ENCODE measurements at regions not wholly inside any gene's neighbourhood (a gene's known extent, or its start where the extent isn't known, plus 50 kb on each side); places are given as distances from the start of the nearest gene placed in this dataset.

GRCh38 chr12:75863533-75863932 lies 168.0 kb downstream of the PHLDA1 start:
- no peak for TF ChIP-seq ZNF324 (CRISPR knock-in tag; IDR thresholded peaks at IDR 0.05)
- TF ChIP-seq ARNT (IDR thresholded peaks at IDR 0.05): no peak
- no peak for TF ChIP-seq FOXJ3 (CRISPR knock-in tag; IDR thresholded peaks at IDR 0.05)
- TF ChIP-seq, protein P1, sequence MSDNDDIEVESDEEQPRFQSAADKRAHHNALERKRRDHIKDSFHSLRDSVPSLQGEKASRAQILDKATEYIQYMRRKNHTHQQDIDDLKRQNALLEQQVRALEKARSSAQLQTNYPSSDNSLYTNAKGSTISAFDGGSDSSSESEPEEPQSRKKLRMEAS (CRISPR knock-in tag; IDR thresholded peaks at IDR 0.05): no peak
- TF ChIP-seq, protein P2, sequence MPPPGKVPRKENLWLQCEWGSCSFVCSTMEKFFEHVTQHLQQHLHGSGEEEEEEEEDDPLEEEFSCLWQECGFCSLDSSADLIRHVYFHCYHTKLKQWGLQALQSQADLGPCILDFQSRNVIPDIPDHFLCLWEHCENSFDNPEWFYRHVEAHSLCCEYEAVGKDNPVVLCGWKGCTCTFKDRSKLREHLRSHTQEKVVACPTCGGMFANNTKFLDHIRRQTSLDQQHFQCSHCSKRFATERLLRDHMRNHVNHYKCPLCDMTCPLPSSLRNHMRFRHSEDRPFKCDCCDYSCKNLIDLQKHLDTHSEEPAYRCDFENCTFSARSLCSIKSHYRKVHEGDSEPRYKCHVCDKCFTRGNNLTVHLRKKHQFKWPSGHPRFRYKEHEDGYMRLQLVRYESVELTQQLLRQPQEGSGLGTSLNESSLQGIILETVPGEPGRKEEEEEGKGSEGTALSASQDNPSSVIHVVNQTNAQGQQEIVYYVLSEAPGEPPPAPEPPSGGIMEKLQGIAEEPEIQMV (tag; conservative IDR thresholded peaks at IDR 0.05; ENCODE audit: low read depth): no peak
- TF ChIP-seq, protein P3, sequence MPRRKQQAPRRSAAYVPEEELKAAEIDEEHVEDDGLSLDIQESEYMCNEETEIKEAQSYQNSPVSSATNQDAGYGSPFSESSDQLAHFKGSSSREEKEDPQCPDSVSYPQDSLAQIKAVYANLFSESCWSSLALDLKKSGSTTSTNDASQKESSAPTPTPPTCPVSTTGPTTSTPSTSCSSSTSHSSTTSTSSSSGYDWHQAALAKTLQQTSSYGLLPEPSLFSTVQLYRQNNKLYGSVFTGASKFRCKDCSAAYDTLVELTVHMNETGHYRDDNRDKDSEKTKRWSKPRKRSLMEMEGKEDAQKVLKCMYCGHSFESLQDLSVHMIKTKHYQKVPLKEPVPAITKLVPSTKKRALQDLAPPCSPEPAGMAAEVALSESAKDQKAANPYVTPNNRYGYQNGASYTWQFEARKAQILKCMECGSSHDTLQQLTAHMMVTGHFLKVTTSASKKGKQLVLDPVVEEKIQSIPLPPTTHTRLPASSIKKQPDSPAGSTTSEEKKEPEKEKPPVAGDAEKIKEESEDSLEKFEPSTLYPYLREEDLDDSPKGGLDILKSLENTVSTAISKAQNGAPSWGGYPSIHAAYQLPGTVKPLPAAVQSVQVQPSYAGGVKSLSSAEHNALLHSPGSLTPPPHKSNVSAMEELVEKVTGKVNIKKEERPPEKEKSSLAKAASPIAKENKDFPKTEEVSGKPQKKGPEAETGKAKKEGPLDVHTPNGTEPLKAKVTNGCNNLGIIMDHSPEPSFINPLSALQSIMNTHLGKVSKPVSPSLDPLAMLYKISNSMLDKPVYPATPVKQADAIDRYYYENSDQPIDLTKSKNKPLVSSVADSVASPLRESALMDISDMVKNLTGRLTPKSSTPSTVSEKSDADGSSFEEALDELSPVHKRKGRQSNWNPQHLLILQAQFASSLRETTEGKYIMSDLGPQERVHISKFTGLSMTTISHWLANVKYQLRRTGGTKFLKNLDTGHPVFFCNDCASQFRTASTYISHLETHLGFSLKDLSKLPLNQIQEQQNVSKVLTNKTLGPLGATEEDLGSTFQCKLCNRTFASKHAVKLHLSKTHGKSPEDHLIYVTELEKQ (CRISPR knock-in tag; IDR thresholded peaks at IDR 0.05): no peak
